PC-3 (cell line): ENCODE measurements at regions not wholly inside any gene's neighbourhood (a gene's known extent, or its start where the extent isn't known, plus 50 kb on each side); places are given as distances from the start of the nearest gene placed in this dataset.
"Not testable (repeated sequence)": the region's sequence is repeated elsewhere in the genome, so short reads cannot be mapped to it uniquely, and the experiment has no call there.

Source experiments
- ATAC-seq: fragments of 200-7000 bp; cut with Tn5 transposase; 2 replicates; pipeline ENCODE4 v1.9.1; 2020; ENCODE audit warnings: mild to moderate bottlenecking, moderate library complexity
- BruUV-seq: library from RNA; stranded (reverse); fragments of 400-500 nt; replicated peaks from 2 replicates; lab custom pipeline; 2021; lab: Mats Ljungman, UMichigan
- CTCF ChIA-PET: fragments of 300-600 bp; sonication (Branson Sonifier 250); formaldehyde crosslinking; loops from one replicate; lab custom pipeline; 2022; ENCODE audit warnings: antibody characterized with exemption; lab: Charles Lee
- POLR2A ChIA-PET: fragments of 300-600 bp; sonication (Branson Sonifier 250); formaldehyde crosslinking; loops from one replicate; lab custom pipeline; 2022; ENCODE audit warnings: antibody characterized with exemption; ENCODE audit not compliant: unreplicated experiment; lab: Charles Lee
- DNase-seq: peaks from one replicate; pipeline ENCODE4 v3.0.0-alpha.2; 2015
- H2AFZ ChIP-seq: fragments of 300-600 bp; sonication (generic); 2 replicates; pipeline ENCODE4 v1.6.0; 2016; ENCODE audit warnings: antibody characterized with exemption, low read length
- H3F3A ChIP-seq: fragments of 300-600 bp; sonication (generic); one replicate; pipeline ENCODE4 v1.6.0; 2017; ENCODE audit warnings: antibody characterized with exemption, low read length, control low read depth, mild to moderate bottlenecking; ENCODE audit not compliant: unreplicated experiment
- H3K27ac ChIP-seq: fragments of 300-600 bp; sonication (generic); 2 replicates; pipeline ENCODE4 v1.5.1; 2016; ENCODE audit warnings: mild to moderate bottlenecking, low read length
- H3K27me3 ChIP-seq: fragments of 300-600 bp; sonication (generic); 2 replicates; pipeline ENCODE4 v1.6.1; 2016; ENCODE audit warnings: low read length, mixed read lengths
- H3K36me3 ChIP-seq: fragments of 300-600 bp; sonication (generic); 2 replicates; pipeline ENCODE4 v1.6.1; 2016; ENCODE audit warnings: low read depth, mixed run types, low read length, mixed read lengths
- H3K4me1 ChIP-seq: fragments of 300-600 bp; sonication (generic); 2 replicates; pipeline ENCODE4 v1.5.1; 2016; ENCODE audit warnings: low read length; ENCODE audit not compliant: insufficient read depth
- H3K4me2 ChIP-seq: fragments of 300-600 bp; sonication (generic); 2 replicates; pipeline ENCODE4 v1.6.0; 2016; ENCODE audit warnings: low read length
- H3K4me3 ChIP-seq: fragments of 300-600 bp; sonication (generic); 2 replicates; pipeline ENCODE4 v1.5.1; 2016; ENCODE audit warnings: mild to moderate bottlenecking, low read length, mixed read lengths
- H3K79me2 ChIP-seq: fragments of 300-600 bp; sonication (generic); 2 replicates; pipeline ENCODE4 v1.6.1; 2017; ENCODE audit warnings: low read length, mixed read lengths
- H3K9ac ChIP-seq: fragments of 300-600 bp; sonication (generic); 2 replicates; pipeline ENCODE4 v1.6.0; 2016; ENCODE audit warnings: mild to moderate bottlenecking, low read length
- H3K9me2 ChIP-seq: fragments of 300-600 bp; sonication (generic); replicated peaks from 2 replicates; pipeline ENCODE4 v1.6.1; 2016; ENCODE audit warnings: mixed run types, low read length, mixed read lengths
- H3K9me3 ChIP-seq: fragments of 300-600 bp; sonication (generic); 2 replicates; pipeline ENCODE4 v1.6.1; 2016; ENCODE audit warnings: low read length, mixed read lengths
- H4K20me1 ChIP-seq: fragments of 300-600 bp; sonication (generic); 2 replicates; pipeline ENCODE4 v1.6.1; 2016; ENCODE audit warnings: low read length, mixed read lengths
- EZH2 ChIP-seq: fragments of 300-600 bp; sonication (generic); IDR thresholded peaks from one replicate; pipeline ENCODE4 v1.6.1; 2017; ENCODE audit warnings: antibody characterized with exemption, mild to moderate bottlenecking, low read length; ENCODE audit not compliant: unreplicated experiment
- EZH2phosphoT487 ChIP-seq: fragments of 300-600 bp; sonication (generic); IDR thresholded peaks from 2 replicates; pipeline ENCODE4 v1.6.1; 2018; ENCODE audit warnings: mild to moderate bottlenecking, antibody characterized with exemption, low read length, borderline replicate concordance
- intact Hi-C: fragments of 100-400 bp; cut with micrococcal nuclease; formaldehyde crosslinking; loops from 2 replicates; pipeline ENCODE4 v1.9.0; 2023
- TF ChIP-seq, protein P1 (sequence below): fragments of 300-600 bp; sonication (generic); conservative IDR thresholded peaks from 2 replicates; pipeline ENCODE4 v1.5.1; 2017; ENCODE audit warnings: antibody characterized with exemption, low read depth, mild to moderate bottlenecking, low read length

DNA sequence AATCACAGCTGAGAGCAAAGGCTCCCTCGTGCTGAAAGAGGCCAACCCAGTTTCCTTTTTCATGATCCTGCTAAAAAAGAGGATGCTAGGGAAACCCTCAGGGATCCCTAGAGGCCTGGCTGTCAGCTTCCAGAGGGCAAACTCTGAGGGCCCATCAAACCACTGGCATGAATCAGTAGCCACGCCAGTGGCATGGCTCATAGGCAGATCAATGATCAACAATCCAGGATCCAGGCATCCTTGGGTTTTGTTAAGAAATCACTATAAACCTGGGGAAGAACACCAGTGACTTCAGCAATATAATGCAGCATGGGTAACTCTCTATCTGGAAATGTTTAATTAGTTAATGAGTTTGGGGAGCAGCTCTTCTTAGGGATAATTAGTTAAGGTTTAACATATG is 286.5 kb downstream of the C1D start:
- ChIA-PET POLR2A (no interaction called here), CTCF (no interaction called here)
- Histone ChIP-seq H3K27ac (no peak overlapping the region), H3K4me1 (no peaks in the 10 kb centered on the region), H3K9me2 (no peaks in the 10 kb centered on the region), H3K9ac (no peak overlapping the region), H3K9me3 (no peaks in the 10 kb centered on the region), H4K20me1 (no peaks in the 10 kb centered on the region), H3K4me3 (no peak overlapping the region), H2AFZ (no peak overlapping the region), H3K79me2 (no peaks in the 10 kb centered on the region), H3K27me3 (peaks cover 8% of the 10 kb centered on the region; the same call in 1 of the 2 replicates), H3F3A (no peaks in the 10 kb centered on the region), H3K4me2 (no peak overlapping the region), H3K36me3 (no peaks in the 10 kb centered on the region)
- intact Hi-C loops, result no loop called here
- DNase-seq, result no peak
- ATAC-seq, result no peak
- TF ChIP-seq EZH2phosphoT487 (no peak), EZH2 (no peak)
- TF ChIP-seq, protein P1, sequence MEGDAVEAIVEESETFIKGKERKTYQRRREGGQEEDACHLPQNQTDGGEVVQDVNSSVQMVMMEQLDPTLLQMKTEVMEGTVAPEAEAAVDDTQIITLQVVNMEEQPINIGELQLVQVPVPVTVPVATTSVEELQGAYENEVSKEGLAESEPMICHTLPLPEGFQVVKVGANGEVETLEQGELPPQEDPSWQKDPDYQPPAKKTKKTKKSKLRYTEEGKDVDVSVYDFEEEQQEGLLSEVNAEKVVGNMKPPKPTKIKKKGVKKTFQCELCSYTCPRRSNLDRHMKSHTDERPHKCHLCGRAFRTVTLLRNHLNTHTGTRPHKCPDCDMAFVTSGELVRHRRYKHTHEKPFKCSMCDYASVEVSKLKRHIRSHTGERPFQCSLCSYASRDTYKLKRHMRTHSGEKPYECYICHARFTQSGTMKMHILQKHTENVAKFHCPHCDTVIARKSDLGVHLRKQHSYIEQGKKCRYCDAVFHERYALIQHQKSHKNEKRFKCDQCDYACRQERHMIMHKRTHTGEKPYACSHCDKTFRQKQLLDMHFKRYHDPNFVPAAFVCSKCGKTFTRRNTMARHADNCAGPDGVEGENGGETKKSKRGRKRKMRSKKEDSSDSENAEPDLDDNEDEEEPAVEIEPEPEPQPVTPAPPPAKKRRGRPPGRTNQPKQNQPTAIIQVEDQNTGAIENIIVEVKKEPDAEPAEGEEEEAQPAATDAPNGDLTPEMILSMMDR, result no peak
- no TSS peak for BruUV-seq

DNA sequence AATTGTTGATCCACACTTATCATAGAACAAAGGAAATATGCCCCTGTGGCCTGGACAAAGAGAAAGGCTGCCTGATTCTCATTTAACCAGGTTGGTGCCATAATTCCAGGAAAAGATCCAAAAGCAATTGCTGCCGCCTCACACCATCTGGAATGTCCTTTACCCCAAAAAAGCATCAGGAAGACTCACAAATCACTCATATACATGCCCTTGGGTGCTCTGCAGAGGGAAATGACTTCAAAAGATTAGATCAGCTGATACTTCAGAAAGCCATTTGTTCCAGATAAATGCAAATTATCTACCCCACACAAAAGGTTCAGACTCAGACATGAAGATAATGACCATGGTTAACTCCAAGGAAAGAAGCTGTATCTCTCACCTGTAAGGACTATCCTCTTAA is 285.8 kb downstream of the C1D start:
- H3K9me2 ChIP-seq, result no peaks in the 10 kb centered on the region
- POLR2A ChIA-PET, result no interaction called here
- DNase-seq, result no peak
- H3K9me3 ChIP-seq, result no peaks in the 10 kb centered on the region
- no peak overlapping the region for H3K9ac ChIP-seq
- no peak overlapping the region for H3K4me3 ChIP-seq
- TF ChIP-seq EZH2 (no peak), EZH2phosphoT487 (no peak)
- TF ChIP-seq, protein P1, result no peak
- intact Hi-C loops, result no loop called here
- H3K79me2 ChIP-seq, result no peaks in the 10 kb centered on the region
- H3K27ac ChIP-seq, result no peak overlapping the region
- H3F3A ChIP-seq, result no peaks in the 10 kb centered on the region
- CTCF ChIA-PET, result interaction anchor here (0.5 kb wide), 1 partner anchor 42 kb away, joined by 4 read pairs; no protein-coding TSS in a partner anchor
- H3K4me1 ChIP-seq, result no peaks in the 10 kb centered on the region
- no peak for ATAC-seq
- BruUV-seq, result no TSS peak
- no peak overlapping the region for H3K4me2 ChIP-seq
- H3K36me3 ChIP-seq, result no peaks in the 10 kb centered on the region
- no peaks in the 10 kb centered on the region for H4K20me1 ChIP-seq
- no peak overlapping the region for H2AFZ ChIP-seq
- H3K27me3 ChIP-seq, result peaks cover 8% of the 10 kb centered on the region; the same call in 1 of the 2 replicates

DNA sequence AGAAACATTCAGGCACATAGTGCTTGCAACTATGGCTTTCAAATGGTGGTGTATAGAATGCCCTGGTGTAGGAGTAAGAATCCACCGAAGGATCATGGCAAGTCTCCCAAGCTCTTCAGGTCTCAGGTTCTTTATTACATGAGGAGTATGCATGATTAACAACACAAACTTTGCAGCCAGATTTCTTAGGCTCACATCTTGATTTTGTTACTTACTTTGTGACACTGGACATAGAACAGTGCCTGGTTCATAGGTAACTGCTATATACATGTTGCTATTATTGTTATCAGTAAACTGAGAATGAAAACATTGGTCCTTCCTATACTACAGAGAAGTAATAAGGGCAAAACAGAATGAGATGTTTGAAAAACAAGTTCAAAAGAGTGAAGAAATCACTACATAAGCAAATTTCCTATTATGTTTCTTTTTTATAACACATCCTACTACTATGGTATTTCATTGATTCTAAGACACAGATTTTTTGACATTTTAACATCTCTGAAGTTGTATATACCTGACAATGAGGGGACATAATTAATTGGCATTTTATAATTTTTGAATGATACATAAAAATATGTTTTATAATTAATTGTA is 284.9 kb downstream of the C1D start:
- CTCF ChIA-PET, result no interaction called here
- DNase-seq, result no peak
- Histone ChIP-seq H3K79me2 (no peaks in the 10 kb centered on the region), H3K36me3 (no peaks in the 10 kb centered on the region), H3K27me3 (peaks cover 11% of the 10 kb centered on the region; the same call in 1 of the 2 replicates), H3K9ac (no peak overlapping the region), H3K4me2 (no peak overlapping the region), H2AFZ (no peak overlapping the region), H3K9me2 (no peaks in the 10 kb centered on the region), H3K4me3 (no peak overlapping the region), H3F3A (no peaks in the 10 kb centered on the region), H3K27ac (no peak overlapping the region), H3K4me1 (no peaks in the 10 kb centered on the region), H3K9me3 (no peaks in the 10 kb centered on the region), H4K20me1 (no peaks in the 10 kb centered on the region)
- no TSS peak for BruUV-seq
- intact Hi-C loops, result no loop called here
- no peak for ATAC-seq
- POLR2A ChIA-PET, result no interaction called here
- TF ChIP-seq EZH2phosphoT487, result no peak
- TF ChIP-seq, protein P1, result no peak
- no peak for TF ChIP-seq EZH2

DNA sequence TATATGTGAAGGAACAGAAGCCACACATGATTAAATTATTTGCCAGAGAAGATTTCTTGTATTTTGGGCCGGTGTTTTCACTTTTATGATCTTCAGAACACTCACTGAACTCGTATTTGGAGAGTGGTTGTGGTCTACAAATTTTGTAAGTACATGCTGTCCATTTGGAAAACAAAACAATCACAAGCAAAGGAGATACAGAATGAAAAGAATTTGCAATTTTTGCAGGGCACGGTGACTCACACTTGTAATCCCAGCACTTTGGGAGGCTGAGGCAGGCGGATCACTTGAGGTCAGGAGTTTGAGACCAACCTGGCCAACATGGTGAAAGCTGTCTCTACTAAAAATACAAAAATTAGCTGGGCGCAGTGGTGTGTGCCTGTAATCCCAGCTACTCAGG is 282.0 kb downstream of the C1D start:
- H3K9me2 ChIP-seq, H3K4me2 ChIP-seq, H3K27ac ChIP-seq, BruUV-seq, H4K20me1 ChIP-seq, CTCF ChIA-PET, DNase-seq, H3K9me3 ChIP-seq, H3F3A ChIP-seq, H2AFZ ChIP-seq, H3K79me2 ChIP-seq, intact Hi-C loops, ATAC-seq, H3K9ac ChIP-seq, H3K4me1 ChIP-seq, H3K4me3 ChIP-seq, H3K36me3 ChIP-seq: not testable (repeated sequence)
- POLR2A ChIA-PET, result interaction anchor here (0.6 kb wide), 1 partner anchor 72 kb away, joined by 4 read pairs; no protein-coding TSS in a partner anchor
- H3K27me3 ChIP-seq, result peaks cover 11% of the 10 kb centered on the region; the same call in 1 of the 2 replicates
